DMS 273 treated with DMSO at 0.1 percent for 48 hours (cell line): ENCODE measurements at regions not wholly inside any gene's neighbourhood (a gene's known extent, or its start where the extent isn't known, plus 50 kb on each side); places are given as distances from the start of the nearest gene placed in this dataset.

Source experiments
- DNase-seq: peaks from one replicate; lab custom pipeline; 2025; lab: John Stamatoyannopoulos, UW

GRCh38 chr5:74424162-74424868 lies 216.2 kb downstream of the ENC1 start:
- DNase-seq, result no peak

GRCh38 chr5:74423383-74423782 lies 217.1 kb downstream of the ENC1 start:
- DNase-seq, result no peak

GRCh38 chr5:74422671-74423070 lies 217.9 kb downstream of the ENC1 start:
- no peak for DNase-seq

GRCh38 chr5:74422030-74422429 lies 218.5 kb downstream of the ENC1 start:
- no peak for DNase-seq

GRCh38 chr5:74421377-74421776 lies 219.2 kb downstream of the ENC1 start:
- no peak for DNase-seq

GRCh38 chr5:74420947-74421346 lies 219.6 kb downstream of the ENC1 start:
- DNase-seq, result no peak

- no peak for DNase-seq
Measured at GRCh38 chr5:74420220-74420619, 220.3 kb downstream of the ENC1 start.

- no peak for DNase-seq
Measured at GRCh38 chr5:74419468-74419867, 221.1 kb downstream of the ENC1 start.

GRCh38 chr5:74418709-74419108 lies 221.8 kb downstream of the ENC1 start:
- DNase-seq, result no peak

GRCh38 chr5:74418261-74418660 lies 222.3 kb downstream of the ENC1 start:
- no peak for DNase-seq

- peak; percentile 13 for DNase-seq
Measured at GRCh38 chr5:74415695-74416102, 224.8 kb downstream of the ENC1 start.

GRCh38 chr5:74414228-74414627 lies 226.3 kb downstream of the ENC1 start:
- no peak for DNase-seq

- no peak for DNase-seq
Measured at GRCh38 chr5:74413403-74414048, 227.0 kb downstream of the ENC1 start.

GRCh38 chr5:74412066-74412465 lies 228.5 kb downstream of the ENC1 start:
- peak; percentile 68 for DNase-seq

- no peak for DNase-seq
Measured at GRCh38 chr5:74409712-74410111, 230.8 kb downstream of the ENC1 start.

- DNase-seq, result no peak
Measured at GRCh38 chr5:74409166-74409706, 231.3 kb downstream of the ENC1 start.

- DNase-seq, result no peak
Measured at GRCh38 chr5:74408150-74409043, 232.1 kb downstream of the ENC1 start.

GRCh38 chr5:74407701-74408100 lies 232.8 kb downstream of the ENC1 start:
- no peak for DNase-seq

GRCh38 chr5:74406844-74407243 lies 233.7 kb downstream of the ENC1 start:
- no peak for DNase-seq

GRCh38 chr5:74405593-74405992 lies 234.9 kb downstream of the ENC1 start:
- DNase-seq, result no peak

GRCh38 chr5:74404574-74405508 lies 235.7 kb downstream of the ENC1 start:
- no peak for DNase-seq
